CD4-positive, alpha-beta T cell treated with Interleukin-15 for 4 hours (primary cell): ENCODE measurements at regions not wholly inside any gene's neighbourhood (a gene's known extent, or its start where the extent isn't known, plus 50 kb on each side); places are given as distances from the start of the nearest gene placed in this dataset.
"Not testable (repeated sequence)": the region's sequence is repeated elsewhere in the genome, so short reads cannot be mapped to it uniquely, and the experiment has no call there.

Experiments used
- DNase-seq: peaks from one replicate; pipeline ENCODE4 v3.0.0-alpha.2; 2020; ENCODE audit warnings: low spot score

DNA sequence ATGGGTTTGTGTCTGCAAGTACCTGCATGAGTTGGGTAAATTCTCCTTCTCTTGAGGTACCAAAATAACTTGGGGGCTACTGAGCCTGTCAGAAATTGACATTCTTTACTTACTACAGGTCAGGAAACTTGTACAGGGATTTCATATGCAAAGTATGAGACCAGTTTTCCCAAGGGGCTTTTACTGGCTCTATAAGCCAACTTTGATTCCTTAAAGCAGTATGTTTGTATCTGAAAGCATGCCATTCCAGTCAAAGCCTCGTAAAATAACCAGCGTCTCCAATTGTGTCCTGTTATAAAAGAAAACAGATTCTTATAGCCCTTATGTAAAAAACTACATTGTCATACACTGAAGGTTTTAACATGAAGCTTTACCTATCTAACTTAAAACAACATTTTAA is 90.2 kb downstream of the ZNF467 start:
- no peak for DNase-seq

- no peak for DNase-seq
Measured at GRCh38 chr7:149682038-149682437, 91.3 kb downstream of the ZNF467 start.

DNA sequence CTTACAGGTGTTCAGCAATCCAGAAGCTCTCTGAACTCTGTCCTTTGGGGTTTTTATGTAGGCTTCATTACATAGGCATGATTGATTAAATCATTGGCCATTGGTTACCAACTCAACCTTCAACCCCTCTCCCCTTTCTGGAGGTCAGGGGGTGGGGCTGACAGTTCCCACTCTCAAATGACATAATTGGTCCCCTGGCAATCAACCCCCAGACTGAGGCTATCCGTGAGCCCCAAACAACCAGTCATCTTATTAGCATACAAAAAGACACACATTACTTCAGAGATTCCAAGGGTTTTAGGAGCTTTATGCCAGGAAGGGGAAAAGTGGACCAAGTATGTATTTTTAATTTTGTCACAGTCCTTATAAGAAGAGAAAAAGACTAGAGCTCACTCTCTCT is 92.1 kb downstream of the ZNF467 start:
- DNase-seq: no peak

DNA sequence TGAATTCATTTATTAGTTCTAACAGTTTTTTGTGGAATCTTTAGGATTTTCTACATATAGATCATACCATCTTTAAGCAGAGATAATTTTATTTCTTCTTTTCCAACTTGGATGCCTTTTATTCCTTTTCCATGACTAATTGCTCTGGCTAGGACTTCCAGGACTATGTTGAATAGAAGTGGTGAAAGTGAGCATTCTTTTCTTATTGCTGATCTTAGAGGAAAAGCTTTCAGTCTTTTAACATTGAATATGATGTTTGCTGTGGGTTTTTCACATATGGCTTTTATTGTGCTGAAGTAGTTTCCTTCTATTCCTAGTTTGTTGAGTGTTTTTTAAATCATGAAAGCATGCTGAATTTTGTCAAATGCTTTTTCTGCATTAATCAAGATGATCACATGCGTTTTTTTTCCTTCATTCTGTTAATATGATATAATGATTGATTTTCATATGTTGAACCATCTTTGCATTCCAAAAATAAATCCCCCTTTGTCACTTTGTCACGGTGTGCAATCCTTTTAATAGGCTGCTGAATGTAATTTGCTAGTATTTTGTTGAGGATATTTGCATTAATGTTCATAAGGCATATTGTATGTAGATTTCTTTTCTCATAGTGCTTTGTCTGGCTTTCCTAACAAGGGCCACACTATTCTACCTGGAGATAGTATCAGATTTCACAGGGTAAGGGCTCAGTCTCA is 92.9 kb downstream of the ZNF467 start:
- no peak for DNase-seq

DNA sequence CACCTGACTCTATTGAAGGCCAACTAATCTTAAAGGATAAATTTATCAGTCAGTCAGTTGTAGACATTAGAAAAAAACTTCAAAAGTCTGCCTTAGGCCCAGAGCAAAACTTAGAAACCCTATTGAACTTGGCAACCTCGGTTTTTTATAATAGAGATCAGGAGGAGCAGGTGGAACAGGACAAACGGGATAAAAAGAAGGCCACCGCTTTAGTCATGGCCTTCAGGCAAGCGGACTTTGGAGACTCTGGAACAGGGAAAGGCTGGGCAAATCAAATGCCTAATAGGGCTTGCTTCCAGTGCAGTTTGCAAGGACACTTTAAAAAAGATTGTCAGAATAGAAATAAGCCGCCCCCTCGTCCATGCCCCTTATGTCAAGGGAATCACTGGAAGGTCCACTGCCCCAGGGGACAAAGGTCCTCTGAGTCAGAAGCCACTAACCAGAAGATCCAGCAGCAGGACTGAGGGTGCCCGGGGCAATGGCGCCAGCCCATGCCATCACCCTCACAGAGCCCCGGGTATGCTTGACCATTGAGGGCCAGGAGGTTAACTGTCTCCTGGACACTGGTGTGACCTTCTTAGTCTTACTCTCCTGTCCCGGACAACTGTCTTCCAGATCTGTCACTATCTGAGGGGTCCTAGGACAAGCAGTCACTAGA is 98.5 kb downstream of the ZNF467 start:
- not testable (repeated sequence) for DNase-seq

DNA sequence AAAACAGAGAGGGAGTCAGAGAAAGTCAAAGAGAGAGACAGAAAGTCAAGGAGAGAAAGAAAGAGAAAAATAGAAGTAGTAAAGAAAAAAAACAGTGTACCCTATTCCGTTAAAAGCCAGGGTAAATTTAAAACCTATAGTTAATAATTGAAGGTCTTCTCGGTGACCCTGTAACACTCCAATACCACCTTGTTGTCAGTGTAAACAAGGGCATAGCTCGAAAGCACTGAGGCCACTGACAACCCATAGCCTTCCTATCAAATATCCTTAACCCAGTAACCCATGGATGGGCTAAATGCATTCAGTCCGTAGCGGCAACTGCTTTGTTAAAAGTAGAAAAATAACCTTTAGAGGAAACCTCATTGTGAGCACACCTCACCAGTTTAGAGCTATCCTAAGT is 100.4 kb downstream of the ZNF467 start:
- DNase-seq: no peak

- no peak for DNase-seq
Measured at GRCh38 chr7:149670288-149670687, 103.1 kb downstream of the ZNF467 start.

DNA sequence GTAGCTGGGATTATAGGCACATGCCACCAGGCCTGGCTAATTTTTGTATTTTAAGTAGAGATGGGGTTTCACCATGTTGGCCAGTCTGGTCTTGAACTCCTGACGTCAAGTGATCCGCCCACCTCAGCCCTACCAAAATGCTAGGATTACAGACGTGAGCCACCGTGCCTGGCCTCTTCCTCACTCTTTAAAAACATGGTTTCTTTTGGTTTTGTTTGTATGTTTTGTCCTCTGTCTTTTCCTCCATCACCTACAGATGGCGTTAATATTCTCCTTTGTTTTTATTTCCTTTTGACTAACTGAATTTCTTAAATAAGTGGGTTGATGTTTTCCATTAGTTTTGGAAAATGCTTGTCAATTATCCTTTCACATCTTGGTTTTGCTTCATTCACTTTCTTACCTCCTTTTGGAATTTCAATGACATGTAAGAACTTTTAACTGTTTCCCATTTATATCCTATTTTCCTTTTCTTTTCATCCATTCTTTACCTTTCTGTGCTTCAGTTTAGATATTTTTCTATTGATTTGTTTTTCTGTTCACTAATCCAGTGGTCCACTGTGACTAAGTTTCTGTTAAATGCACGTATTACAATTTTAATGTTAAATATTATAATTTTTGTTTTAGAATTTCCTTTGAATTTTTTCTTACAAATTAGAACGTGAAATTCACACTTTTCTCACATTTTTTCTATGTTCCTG is 104.1 kb downstream of the ZNF467 start:
- DNase-seq: peak; percentile 3

- DNase-seq: no peak
Measured at GRCh38 chr7:149666360-149666945, 106.9 kb downstream of the ZNF467 start.

DNA sequence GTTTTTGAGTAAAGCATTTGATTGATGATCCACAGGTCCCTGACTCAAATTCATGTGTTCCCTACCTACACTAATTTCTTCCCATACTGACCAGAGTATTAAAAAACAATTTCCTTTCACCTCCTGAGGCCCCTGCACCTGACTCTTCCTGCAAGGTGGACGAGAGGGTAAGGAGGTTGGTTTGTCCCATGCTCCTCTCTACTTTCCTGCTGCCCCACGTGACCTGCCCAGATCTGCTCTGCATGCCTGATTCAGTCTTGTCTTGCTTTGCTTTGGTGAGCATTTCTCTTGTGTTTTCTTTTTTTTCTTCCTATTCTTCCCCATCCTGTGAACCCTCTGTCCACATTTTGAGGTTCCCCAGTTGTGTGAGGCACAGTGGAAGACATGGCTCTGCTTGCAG is 107.8 kb downstream of the ZNF467 start:
- DNase-seq: not testable (repeated sequence)

DNA sequence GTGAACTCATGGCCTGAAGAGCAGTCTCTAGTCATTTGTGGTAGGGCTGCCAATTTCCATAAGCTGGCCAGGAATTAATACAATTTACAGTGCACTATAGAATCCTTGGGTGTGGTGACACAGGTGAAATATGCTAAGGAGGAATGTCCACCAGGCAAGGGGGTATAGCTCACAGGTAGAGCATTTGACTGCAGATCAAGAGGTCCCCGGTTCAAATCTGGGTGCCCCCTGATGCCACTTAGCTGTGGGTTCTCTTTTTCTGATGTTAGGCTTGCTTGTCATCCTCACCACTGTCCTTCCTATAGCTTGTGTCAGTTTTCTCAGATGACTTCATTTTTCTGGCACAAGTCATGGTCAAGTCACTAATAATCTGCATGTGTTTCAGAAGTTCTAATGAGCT is 108.7 kb downstream of the ZNF467 start:
- DNase-seq: no peak

DNA sequence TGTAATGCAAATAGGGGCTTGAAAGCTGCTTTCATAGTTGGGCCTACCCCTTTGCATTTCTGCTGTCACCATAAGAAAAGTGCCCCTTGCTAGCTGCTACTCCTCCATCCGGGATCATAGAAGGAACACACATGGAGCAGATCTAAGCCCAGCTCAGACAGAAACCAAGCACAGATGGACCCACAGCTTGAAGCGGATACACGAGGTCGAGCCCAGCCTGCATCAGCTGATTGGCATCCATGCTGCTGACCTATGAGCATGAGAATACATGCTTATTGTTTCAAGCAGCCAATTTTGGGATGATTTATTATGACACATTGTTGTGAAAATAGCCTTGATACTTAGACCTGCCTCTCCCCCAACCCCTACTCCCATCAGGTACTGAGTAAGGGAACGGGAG is 109.2 kb downstream of the ZNF467 start:
- DNase-seq: no peak

GRCh38 chr7:149662591-149663095 is 110.7 kb downstream of the ZNF467 start:
- peak; percentile 52 for DNase-seq

DNA sequence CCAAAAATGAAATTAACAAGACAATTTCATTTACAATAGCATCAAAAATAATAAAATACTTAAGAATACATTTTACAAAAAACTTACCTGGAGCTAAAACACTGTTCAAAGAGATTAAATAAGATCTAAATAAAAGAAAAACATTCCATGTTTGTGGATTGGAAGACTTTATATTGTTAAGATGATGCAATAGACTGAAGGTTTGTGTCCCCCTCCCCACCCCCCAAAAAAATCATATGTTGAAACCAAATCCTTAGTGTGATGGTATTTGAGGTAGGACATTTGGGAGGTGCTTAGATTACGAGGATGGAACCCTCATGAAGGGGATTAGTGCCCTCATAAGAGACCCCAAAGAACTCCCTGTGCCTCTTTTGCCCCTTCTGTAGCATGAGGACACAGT is 117.6 kb downstream of the ZNF467 start:
- DNase-seq: no peak

DNA sequence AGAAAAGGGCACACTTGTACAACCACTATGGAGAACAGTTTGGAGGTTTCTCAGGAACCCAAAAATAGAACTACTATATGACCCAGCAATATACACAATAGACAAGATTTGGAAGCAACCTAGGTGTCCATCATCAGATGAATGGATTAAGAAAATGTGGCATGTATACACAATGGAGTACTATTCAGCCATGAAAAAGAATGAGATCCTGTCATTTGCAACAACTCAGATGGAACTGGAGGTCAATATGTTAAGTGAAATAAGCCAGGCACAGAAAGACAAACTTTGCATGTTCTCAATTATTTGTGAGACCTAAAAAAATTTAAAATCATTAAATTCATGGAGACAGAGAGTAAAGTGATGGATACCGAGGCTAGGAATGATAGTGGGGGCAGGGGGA is 118.8 kb downstream of the ZNF467 start:
- DNase-seq: no peak

GRCh38 chr7:149650190-149650589 is 123.2 kb downstream of the ZNF467 start:
- not testable (repeated sequence) for DNase-seq

DNA sequence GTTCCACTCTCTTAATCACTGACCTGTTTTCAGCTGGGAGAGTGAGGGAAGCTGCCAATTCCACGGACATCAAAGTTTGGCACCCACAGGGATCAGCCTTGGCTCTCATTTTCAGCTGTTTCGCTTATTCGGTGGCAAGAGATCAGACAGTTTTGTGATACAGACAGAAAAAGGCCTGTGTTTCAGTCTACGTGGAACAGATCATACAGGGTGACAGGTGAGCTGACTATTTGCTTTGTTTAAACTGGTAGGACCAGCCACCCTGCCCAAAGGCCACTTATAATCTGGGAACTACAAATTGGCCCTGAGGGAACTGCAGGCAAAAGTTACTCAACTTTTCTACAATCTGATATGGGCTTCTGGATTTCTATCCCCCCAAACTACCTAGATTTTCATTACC is 128.6 kb downstream of the ZNF467 start:
- no peak for DNase-seq

DNA sequence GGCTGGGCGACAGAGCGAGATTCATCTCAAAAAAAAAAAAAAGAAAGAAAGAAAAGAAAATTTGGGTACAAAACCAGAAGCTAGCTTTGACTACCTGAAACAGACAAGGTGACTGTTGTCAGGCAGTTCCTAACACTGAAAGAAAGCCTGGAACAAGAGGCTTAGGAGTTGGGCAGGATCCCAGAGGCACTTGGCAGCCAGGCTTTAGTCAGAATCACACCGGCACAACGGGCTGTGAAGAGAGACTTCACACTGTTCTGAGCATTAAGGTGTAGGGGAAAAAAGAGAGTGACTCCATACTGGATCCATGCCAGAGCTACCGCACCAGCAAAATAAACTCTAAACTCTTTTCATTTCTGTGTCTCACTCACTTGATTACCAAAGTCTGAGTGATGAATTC is 130.8 kb downstream of the ZNF467 start:
- no peak for DNase-seq

GRCh38 chr7:149638566-149639320 is 134.6 kb downstream of the ZNF467 start:
- no peak for DNase-seq

DNA sequence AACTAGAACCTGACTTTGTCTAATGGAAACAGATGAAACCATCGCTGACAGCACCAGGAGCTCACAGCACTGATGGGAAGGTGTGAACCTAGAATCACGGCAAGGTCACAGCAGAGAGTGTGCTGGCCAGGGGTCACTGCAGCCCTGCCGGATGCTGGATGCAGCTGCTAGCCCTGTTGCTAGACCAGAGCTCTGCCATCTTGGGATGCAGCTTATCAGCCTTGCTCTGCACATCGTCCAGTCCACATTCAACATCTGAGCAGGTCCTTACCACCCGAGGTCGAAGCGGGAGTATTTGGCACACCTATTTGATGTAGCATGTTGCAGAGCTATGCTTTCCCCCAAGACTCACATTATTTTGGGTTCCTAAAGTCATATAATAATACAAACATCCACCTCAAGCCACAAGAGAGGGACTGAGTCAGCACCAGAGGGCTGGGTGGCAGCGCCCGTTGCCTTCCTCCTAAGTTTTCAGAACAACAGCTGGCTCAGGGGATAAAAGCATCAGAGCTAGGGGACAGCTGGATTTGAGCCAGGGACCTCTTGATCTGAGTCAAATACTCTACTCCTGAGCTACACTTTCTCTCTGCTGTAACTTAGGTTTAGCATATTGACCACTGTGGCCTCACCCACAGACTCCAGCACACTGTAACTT is 135.3 kb downstream of the ZNF467 start:
- DNase-seq: no peak

DNA sequence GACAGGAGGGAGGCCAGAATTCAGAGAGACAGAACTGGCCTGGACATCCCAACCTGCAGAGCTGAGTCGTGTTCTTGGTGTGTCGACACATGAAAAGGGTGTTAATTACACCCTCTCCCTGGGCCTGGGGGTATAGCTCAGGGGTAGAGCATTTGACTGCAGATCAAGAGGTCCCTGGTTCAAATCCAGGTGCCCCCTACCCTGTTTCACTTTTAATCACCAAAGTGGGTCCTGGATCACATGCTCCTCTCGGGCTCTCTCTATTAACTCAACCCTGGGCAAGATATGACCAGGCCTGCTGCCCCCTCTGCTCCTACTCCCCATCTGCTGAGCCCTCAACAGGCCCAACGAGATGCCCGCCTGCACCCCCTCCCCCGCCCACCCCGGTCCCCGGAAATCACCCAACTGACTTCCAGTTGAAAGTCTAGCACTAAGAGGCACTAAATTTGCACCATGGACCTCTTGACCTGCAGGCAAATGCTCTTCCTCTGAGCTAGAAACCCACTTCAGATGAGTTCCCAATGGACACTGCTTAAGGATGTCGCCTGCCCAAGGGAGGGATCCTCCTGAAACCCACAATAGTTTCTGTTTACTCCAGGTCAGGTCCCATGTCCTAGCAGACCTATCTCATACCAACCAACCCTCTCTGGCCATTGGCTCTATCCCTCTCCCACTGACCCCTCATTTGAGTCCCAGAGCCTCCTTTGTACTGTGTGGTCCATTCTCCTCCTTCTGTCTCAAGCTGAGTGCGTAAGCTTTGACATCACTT is 137.6 kb downstream of the ZNF467 start:
- DNase-seq: no peak
